ENCODE measurements at regions not wholly inside any gene's neighbourhood (a gene's known extent, or its start where the extent isn't known, plus 50 kb on each side); places are given as distances from the start of the nearest gene placed in this dataset.

- Histone ChIP-seq H2BK120ac (ENCODE audit: low read depth, low read length, poor library complexity, severe bottlenecking) (no peak overlapping the region), H3K4me1 (ENCODE audit: insufficient read depth, low read length) (no peaks in the 10 kb centered on the region), H3K9me3 (ENCODE audit: control insufficient read depth, low read depth, low read length) (no peaks in the 10 kb centered on the region), H3K23ac (ENCODE audit: insufficient read length, low read depth, low read length) (no peak overlapping the region), H3K4ac (ENCODE audit: low read depth, low read length) (no peak overlapping the region), H2AFZ (ENCODE audit: low read length) (no peak overlapping the region), H2BK12ac (ENCODE audit: insufficient read length, low read depth, low read length) (no peak overlapping the region), H3K18ac (ENCODE audit: insufficient read length, low read depth, low read length) (no peak overlapping the region), H2AK5ac (ENCODE audit: insufficient read length, low read length) (no peak overlapping the region), H4K20me1 (ENCODE audit: control insufficient read depth, insufficient read depth, insufficient read length) (no peaks in the 10 kb centered on the region), H3K9ac (ENCODE audit: extremely low read depth, insufficient read length, low read length) (no peak overlapping the region), H3K56ac (ENCODE audit: insufficient read length, low read depth, low read length) (no peak overlapping the region), H4K8ac (replicated peaks; ENCODE audit: insufficient read length, low read depth, low read length) (no peak overlapping the region), H3K23me2 (ENCODE audit: insufficient read length, low read depth, low read length, poor library complexity, severe bottlenecking) (no peaks in the 10 kb centered on the region), H3K14ac (ENCODE audit: insufficient read depth, low read length) (no peak overlapping the region), H3K79me2 (ENCODE audit: insufficient read depth, low read length) (no peaks in the 10 kb centered on the region), H4K91ac (ENCODE audit: insufficient read length, low read depth, low read length) (no peak overlapping the region), H3K27ac (ENCODE audit: insufficient read length, low read depth, low read length) (no peak overlapping the region), H2BK5ac (ENCODE audit: insufficient read length, low read length) (no peak overlapping the region), H4K5ac (ENCODE audit: insufficient read length, low read depth, low read length) (no peak overlapping the region), H3K27me3 (ENCODE audit: insufficient read depth, low read length) (no peaks in the 10 kb centered on the region), H2BK15ac (ENCODE audit: low read depth, low read length) (no peak overlapping the region), H3K4me2 (ENCODE audit: insufficient read depth, insufficient read length, low read length) (no peak overlapping the region), H2BK20ac (ENCODE audit: low read depth, low read length, poor library complexity, severe bottlenecking) (no peak overlapping the region), H3T11ph (ENCODE audit: low read length) (no peak overlapping the region), H3K79me1 (ENCODE audit: insufficient read depth, low read depth, low read length, poor library complexity, severe bottlenecking) (no peaks in the 10 kb centered on the region)
- Mint-ChIP-seq H3K27me3 (ENCODE audit: low read depth) (no peaks in the 10 kb centered on the region; the same call in 1 of the 2 replicates), H3K36me3 (ENCODE audit: insufficient read depth in 1 of 3, low read depth in 3 of 3) (peaks cover 5 to 20% (median 7%) of the 10 kb centered on the region in 3 experiments), H3K9me3 (peaks cover 22% of the 10 kb centered on the region in 2 experiments), H3K27ac (no peak overlapping the region), H3K4me1 (peaks cover 0 to 3% of the 10 kb centered on the region in 2 experiments; a peak in 2 of 4 replicates), H3K4me3 (no peak overlapping the region)
- WGBS (ENCODE audit: extremely low coverage, insufficient read length, low lambda C conversion rate) = no CpG with 5 or more reads among the region's 3 CpGs
- no peak for TF ChIP-seq CTCF (conservative IDR thresholded peaks at IDR 0.05)
- no peak for DNase-seq
These were observed 1505.3 kb downstream of the AACS start for GRCh38 chr12:126570566-126570965.

Measured in H9 (cell line).